NT2/D1 (cell line): ENCODE measurements at regions not wholly inside any gene's neighbourhood (a gene's known extent, or its start where the extent isn't known, plus 50 kb on each side); places are given as distances from the start of the nearest gene placed in this dataset.

Experiments used
- DNase-seq: peaks from one replicate; pipeline ENCODE4 v3.0.0-alpha.2; 2011; ENCODE audit warnings: low read depth, low spot score
- H3K27me3 ChIP-seq: 2 replicates; pipeline ENCODE4 v1.6.0; 2011; ENCODE audit warnings: mild to moderate bottlenecking; ENCODE audit not compliant: insufficient read length, insufficient read depth
- H3K36me3 ChIP-seq: 2 replicates; pipeline ENCODE4 v1.6.1; 2011; ENCODE audit warnings: mild to moderate bottlenecking, low read length, mixed read lengths; ENCODE audit not compliant: insufficient read depth, insufficient read length
- H3K4me1 ChIP-seq: 2 replicates; pipeline ENCODE4 v1.5.1; 2011; ENCODE audit not compliant: insufficient read depth, insufficient read length
- H3K4me3 ChIP-seq: 2 replicates; pipeline ENCODE4 v1.5.1; 2011; ENCODE audit warnings: low read depth; ENCODE audit not compliant: insufficient read length
- H3K9ac ChIP-seq: 2 replicates; pipeline ENCODE4 v1.6.0; 2011; ENCODE audit warnings: low read depth; ENCODE audit not compliant: insufficient read length
- H3K9me3 ChIP-seq: 2 replicates; pipeline ENCODE4 v1.5.1; 2011; ENCODE audit warnings: mild to moderate bottlenecking, low read length; ENCODE audit not compliant: insufficient read depth
- SUZ12 ChIP-seq: IDR thresholded peaks from 2 replicates; pipeline ENCODE4 v1.6.1; 2011; ENCODE audit not compliant: insufficient read length, insufficient read depth; ENCODE audit errors: extremely low read depth
- YY1 ChIP-seq: IDR thresholded peaks from 2 replicates; pipeline ENCODE4 v1.6.1; 2011; ENCODE audit not compliant: insufficient read length, insufficient read depth
- ZNF274 ChIP-seq: IDR thresholded peaks from 2 replicates; pipeline ENCODE4 v1.6.1; 2011; ENCODE audit warnings: mild to moderate bottlenecking, low read depth, low read length

DNA sequence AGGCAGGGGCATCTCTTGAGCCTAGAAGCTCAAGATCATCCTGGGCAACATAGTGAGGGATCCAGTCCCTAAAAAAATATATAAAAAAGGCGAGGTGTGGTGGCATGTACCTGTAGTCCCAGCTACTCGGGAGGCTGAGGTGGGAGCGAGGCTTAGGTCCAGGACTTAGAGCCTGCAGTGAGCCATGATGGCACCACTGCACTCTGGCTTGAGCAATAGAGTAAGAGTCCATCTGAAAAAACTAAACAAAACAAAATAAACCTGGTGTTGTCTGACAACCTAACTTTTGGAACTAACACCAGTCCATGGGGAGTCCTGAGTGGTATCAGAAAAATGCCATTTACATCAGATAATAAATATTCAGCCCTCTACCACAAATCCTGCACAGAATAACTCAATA lies 110.1 kb upstream of the NRIP1 start:
- H3K4me1 ChIP-seq = no peaks in the 10 kb centered on the region
- H3K36me3 ChIP-seq = no peaks in the 10 kb centered on the region
- H3K4me3 ChIP-seq = no peak overlapping the region
- H3K9me3 ChIP-seq = no peaks in the 10 kb centered on the region
- no peak for DNase-seq
- TF ChIP-seq SUZ12 (no peak), YY1 (no peak), ZNF274 (no peak)
- H3K27me3 ChIP-seq = no peaks in the 10 kb centered on the region
- H3K9ac ChIP-seq = no peak overlapping the region

DNA sequence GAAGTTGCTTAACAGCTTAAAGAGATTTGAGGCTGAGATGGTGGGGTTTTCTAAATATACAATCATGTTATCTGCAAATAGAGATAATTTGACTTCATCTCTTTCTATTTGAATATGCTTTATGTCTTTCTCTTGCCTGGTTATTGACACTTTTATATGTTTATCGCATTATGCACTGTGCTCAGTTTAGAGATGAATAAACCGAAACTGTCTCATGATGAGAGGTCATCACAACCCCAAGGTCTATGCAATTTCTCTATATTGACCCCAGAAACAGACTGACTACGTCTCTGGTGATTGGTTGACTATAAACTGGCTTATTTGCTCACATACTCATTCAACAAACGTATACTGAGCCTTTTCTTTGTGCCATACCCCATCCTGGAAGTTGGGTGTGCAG lies 117.9 kb upstream of the NRIP1 start:
- H3K9ac ChIP-seq = no peak overlapping the region

DNA sequence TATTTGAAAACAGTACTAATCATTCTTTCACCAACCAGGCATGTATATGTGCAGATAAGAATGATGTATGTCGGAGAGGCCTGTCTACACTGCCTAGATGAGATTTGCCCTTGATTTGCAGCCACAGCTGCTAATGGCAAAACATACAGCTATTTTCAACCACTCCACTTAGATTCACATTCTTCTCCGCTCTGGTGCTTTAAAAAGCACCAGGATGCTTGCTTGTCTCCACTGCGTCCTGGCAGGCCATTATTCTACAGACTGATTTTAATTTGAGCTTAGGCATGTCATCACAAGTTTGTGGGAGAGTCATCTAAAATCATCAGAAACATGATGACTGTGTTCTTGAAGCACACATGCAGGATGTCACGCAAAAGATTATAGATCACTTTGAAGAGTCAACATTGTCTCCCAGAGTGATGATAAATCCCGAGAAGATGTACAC lies 119.0 kb upstream of the NRIP1 start:
- Histone ChIP-seq H3K4me1 (no peaks in the 10 kb centered on the region), H3K9ac (no peak overlapping the region), H3K4me3 (no peak overlapping the region), H3K36me3 (no peaks in the 10 kb centered on the region), H3K27me3 (no peaks in the 10 kb centered on the region), H3K9me3 (0 out of 2 replicates have a peak, but pooled peaks cover 5% of the 10 kb centered on the region)
- DNase-seq = no peak
- no peak for TF ChIP-seq YY1
- no peak for TF ChIP-seq ZNF274
- TF ChIP-seq SUZ12 = no peak

More for the DNA sequence above, 117.9 kb upstream of the NRIP1 start:
- DNase-seq = no peak
- H3K4me3 ChIP-seq = no peak overlapping the region
- no peaks in the 10 kb centered on the region for H3K27me3 ChIP-seq
- no peaks in the 10 kb centered on the region for H3K9me3 ChIP-seq
- no peaks in the 10 kb centered on the region for H3K4me1 ChIP-seq
- TF ChIP-seq YY1 (no peak), ZNF274 (no peak), SUZ12 (no peak)
- H3K36me3 ChIP-seq = no peaks in the 10 kb centered on the region

DNA sequence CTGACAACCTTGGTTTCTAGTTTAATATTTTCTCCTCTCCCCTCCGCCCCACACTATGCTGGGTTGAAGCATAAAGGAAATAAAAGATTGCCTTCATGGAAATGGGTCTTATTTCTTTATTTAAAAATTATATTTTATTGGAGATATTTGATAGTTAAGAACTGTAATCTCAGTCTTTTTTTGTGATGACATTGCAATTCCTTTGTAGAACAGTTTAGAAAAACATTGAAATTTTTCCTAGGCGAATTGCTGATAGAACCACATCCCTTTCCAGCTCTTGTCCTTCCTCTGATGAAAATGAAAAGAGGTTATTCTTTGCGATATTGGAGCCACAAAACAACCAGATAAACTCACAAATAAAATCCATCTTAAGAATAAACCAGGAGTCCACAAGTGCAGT lies 125.6 kb upstream of the NRIP1 start:
- Histone ChIP-seq H3K27me3 (no peaks in the 10 kb centered on the region), H3K4me3 (no peak overlapping the region), H3K4me1 (no peaks in the 10 kb centered on the region), H3K36me3 (no peaks in the 10 kb centered on the region), H3K9ac (no peak overlapping the region), H3K9me3 (0 out of 2 replicates have a peak, but pooled peaks cover 6% of the 10 kb centered on the region)
- TF ChIP-seq SUZ12 (no peak), YY1 (no peak), ZNF274 (no peak)
- no peak for DNase-seq

DNA sequence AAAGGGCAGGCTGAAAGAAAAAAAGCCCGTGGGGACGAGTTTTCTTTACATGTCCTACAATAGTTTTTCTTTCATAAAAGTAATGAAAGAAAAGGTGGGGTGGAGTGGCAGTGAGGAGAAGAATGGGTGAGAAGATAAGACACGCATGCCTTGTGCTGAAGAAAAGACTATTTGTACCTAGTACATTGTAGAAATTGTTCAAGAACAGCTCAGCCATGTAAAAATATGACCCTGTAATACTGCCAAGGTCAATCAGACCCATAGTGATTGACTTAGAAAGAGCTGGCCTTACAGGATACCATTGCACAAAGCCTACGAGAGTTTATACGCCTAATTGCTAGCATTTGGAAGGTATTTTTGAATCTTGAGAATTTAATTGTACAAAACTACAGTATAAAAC lies 126.0 kb upstream of the NRIP1 start:
- H3K27me3 ChIP-seq = no peaks in the 10 kb centered on the region
- H3K36me3 ChIP-seq = no peaks in the 10 kb centered on the region
- H3K4me1 ChIP-seq = no peaks in the 10 kb centered on the region
- 0 out of 2 replicates have a peak, but pooled peaks cover 6% of the 10 kb centered on the region for H3K9me3 ChIP-seq
- no peak overlapping the region for H3K4me3 ChIP-seq
- TF ChIP-seq ZNF274 (no peak), SUZ12 (no peak), YY1 (no peak)
- no peak overlapping the region for H3K9ac ChIP-seq
- DNase-seq = no peak

DNA sequence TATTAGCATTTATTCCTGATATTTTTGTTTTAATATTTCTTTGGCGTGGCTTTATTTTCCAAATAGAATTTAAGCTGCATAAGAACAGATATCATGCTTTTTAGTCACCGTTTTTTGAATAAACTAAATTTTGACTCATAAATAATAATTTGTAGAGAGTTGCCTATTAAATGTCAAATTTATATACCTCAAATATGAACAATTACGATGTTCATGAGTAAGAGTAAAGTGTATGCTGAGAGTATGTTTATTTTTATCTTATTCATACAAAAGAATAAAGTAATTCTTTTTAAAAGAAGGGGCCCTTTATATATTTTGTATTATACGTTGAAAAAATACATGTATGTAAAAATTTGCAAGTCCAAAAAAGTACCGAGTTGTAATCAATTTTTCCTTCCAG lies 126.5 kb upstream of the NRIP1 start:
- TF ChIP-seq ZNF274 (no peak), YY1 (no peak), SUZ12 (no peak)
- Histone ChIP-seq H3K4me1 (no peaks in the 10 kb centered on the region), H3K27me3 (no peaks in the 10 kb centered on the region), H3K36me3 (no peaks in the 10 kb centered on the region), H3K4me3 (no peak overlapping the region), H3K9ac (no peak overlapping the region), H3K9me3 (0 out of 2 replicates have a peak, but pooled peaks cover 6% of the 10 kb centered on the region)
- no peak for DNase-seq

DNA sequence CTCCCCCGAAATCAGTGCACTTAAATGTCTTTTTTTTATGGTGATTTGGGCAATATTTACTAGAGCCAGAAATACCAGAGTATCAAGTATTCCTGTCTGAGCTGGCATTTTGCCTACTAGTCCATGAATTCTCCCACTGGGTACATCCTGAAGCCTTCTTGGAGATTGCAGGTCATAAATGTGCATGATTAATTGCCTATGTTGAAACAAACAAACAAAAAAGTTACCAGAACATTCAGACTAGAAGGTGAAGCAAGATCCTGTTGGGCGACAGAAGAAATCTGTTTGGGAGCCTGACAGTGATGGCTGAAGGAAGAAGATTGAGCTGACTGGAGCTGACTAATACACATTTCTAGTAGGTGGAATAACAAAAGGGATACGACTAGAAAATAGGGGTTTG lies 127.4 kb upstream of the NRIP1 start:
- Histone ChIP-seq H3K4me1 (no peaks in the 10 kb centered on the region), H3K4me3 (no peak overlapping the region), H3K9me3 (0 out of 2 replicates have a peak, but pooled peaks cover 6% of the 10 kb centered on the region), H3K9ac (no peak overlapping the region), H3K36me3 (no peaks in the 10 kb centered on the region), H3K27me3 (no peaks in the 10 kb centered on the region)
- TF ChIP-seq YY1 = no peak
- TF ChIP-seq SUZ12 = no peak
- no peak for TF ChIP-seq ZNF274
- no peak for DNase-seq

DNA sequence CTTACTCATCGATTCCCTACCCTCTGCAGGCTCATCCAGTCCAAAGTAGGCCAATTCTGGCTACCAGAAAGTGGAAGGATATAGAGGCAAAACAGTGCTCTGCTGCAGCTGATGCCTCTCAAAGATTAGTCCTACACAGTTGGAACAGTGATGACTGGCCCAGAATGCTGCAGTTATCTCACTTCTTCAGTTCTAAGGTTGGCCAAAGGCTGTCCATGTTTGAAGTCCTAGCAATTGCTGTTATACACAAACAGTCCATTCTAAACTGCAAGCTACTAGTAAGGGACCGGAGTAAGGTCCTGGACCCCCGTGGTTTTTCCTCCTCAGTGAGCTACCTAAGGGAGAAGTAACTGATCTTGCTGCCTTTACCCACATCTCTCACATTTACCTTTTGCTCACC lies 129.1 kb upstream of the NRIP1 start:
- no peaks in the 10 kb centered on the region for H3K36me3 ChIP-seq
- no peak overlapping the region for H3K4me3 ChIP-seq
- H3K4me1 ChIP-seq = no peaks in the 10 kb centered on the region
- no peak overlapping the region for H3K9ac ChIP-seq
- no peak for TF ChIP-seq YY1
- TF ChIP-seq SUZ12 = no peak
- no peak for TF ChIP-seq ZNF274
- no peaks in the 10 kb centered on the region for H3K27me3 ChIP-seq
- no peak for DNase-seq
- 0 out of 2 replicates have a peak, but pooled peaks cover under 1% of the 10 kb centered on the region for H3K9me3 ChIP-seq
